HG03521 (cell line): ENCODE measurements at regions not wholly inside any gene's neighbourhood (a gene's known extent, or its start where the extent isn't known, plus 50 kb on each side); places are given as distances from the start of the nearest gene placed in this dataset.
"Not testable (repeated sequence)": the region's sequence is repeated elsewhere in the genome, so short reads cannot be mapped to it uniquely, and the experiment has no call there.

Experiments used
- ATAC-seq: cut with Tn5 transposase; IDR thresholded peaks from one replicate; pipeline ENCODE4 v1.9.1; 2021; ENCODE audit warnings: mild to moderate bottlenecking, moderate library complexity; ENCODE audit not compliant: unreplicated experiment

DNA sequence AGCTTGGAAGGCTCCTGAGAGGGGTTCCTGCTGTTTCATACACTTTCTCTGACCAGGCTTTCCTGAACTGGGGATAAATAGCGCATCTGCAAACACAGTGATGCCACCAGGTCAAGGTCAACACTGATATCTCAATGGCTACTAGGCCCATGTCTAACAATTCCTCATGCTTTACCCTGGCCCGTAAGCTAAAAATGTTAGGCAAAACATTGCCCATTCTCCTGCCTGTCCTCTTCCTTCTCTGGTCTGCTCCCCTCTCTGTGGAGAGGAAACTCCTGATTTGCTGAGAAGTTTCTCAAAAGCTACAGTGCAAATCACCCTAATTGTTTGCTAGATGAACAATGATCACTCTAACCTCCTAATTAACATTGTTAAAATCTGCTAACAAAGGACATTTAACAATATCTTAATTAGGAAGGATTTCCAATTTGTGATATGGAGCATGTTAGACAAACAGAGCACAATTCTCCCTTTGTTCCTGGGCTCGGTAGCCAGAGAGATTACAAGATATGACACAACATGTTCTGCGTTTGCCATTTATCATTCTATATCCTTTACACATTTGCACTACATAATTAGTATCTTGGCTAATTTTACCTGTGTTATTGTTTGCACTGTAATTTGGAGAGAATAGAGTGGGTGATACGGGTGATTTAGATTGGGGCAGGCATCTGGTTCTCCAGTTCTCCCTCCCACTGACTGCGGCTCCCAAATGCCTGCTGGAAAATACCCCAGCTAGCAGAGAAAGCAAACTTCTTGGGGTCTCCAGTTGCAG, 266.8 kb downstream of the CD83 start:
- no peak for ATAC-seq

DNA sequence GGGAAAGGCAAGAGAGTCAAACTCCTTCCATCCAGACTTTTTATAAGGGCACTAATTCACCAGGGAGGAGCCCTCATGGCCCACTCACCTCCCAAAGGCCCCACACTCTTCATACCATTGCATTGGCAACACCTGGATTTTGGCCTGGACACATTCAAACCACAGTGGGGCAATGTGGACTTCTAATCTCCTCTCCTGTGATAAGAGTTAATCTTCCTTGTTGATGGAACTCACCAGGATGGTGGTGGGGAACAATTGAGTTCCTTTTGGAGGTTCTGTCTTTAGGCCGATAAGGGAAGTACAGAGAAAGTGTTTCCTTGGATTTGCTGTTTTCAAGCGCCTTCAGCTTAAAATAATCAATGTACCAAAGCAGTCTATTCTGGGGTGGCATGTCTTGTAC, 268.7 kb downstream of the CD83 start:
- no peak for ATAC-seq

DNA sequence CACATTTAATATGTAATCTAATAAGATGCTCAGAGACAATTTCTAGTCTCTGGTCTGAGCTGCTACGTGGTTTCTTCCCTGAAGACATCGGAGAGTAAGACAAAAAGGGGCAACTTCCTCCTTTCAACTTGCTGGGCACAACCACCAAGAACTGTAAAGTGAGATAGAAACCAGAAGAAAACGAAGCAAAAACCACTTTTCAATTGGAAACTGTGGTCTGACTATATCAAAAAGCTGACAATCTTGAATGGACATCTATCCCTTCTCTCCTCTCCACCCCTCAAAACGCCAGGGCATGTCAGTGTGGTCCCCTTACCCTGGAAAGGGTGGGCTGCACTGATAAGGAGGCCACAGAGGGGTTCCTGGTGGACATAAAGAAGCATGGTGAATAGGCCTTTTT, 269.1 kb downstream of the CD83 start:
- ATAC-seq, result no peak

DNA sequence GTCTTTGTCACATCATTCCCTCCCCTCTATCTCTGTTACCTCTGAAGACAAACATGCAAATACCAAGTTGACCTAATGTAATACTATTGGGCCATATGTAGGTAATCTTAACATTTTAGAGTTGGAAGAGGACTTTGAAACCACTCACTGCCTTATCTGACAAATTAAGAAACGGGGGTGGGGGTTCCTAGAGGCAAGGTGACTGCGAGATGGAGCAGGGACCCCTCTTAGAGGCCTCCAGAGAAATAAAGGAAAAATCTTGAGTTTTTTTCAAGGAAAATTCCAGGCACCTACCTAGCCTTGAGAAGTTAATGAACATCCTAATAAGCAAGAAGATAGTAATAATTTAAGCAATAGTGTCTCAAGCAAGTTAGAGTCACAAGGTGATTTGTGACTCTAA, 270.8 kb downstream of the CD83 start:
- ATAC-seq, result no peak

DNA sequence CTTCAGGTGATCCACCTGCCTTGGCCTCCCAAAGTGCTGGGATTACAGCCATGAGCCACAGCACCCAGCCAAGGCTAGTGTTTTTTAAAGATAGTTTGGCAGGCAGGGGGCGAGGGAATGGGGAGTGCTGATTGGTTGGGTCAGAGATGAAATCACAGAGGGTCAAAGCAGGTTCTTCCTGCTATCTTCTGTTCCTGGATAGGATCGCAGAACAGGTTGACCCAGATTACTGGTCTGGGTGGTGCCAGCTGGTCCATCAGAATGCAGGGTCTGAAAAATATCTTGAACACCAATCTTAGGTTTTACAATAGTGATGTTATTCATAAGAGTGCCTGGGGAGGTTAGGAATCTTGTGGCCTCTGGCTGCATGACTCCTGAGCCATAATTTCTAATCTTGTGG, 272.2 kb downstream of the CD83 start:
- not testable (repeated sequence) for ATAC-seq

DNA sequence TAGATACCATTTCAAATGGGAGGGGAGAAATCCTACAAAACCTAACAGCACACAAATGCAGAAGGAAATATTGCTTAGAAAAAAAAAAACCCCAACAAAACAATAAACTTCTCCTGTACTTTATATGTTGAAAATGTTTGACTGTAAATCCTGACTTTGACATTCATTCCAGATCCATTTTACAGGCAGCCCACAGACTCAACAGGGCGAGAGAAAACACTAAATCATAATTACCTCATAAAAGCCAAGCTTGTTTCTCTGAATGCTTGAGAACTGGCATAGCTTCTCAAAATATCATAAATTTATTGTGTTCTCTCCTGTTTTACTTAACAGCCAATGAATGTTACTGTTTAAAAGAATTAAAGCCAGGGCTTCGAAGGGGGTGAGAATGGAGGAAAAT, 273.2 kb downstream of the CD83 start:
- no peak for ATAC-seq

DNA sequence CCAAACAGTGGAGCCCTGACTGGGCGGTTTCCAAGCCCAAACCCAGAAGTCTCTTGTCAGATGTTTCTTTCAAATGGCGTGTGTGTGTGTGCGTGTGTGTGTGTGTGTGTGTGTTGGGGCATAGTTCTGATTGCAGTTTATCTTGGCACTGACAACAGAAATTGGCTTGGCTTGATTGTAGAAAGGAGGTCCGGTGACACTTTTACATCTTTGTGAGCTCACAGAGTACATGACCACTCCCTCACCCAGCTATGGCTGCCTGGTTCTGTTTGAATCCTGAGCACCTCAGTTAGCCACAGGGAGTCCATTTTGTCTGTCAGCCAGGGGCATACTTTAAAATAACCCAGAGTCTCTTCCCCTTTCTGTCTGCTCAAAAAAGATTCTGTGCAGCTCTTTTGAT, 276.3 kb downstream of the CD83 start:
- ATAC-seq, result no peak

DNA sequence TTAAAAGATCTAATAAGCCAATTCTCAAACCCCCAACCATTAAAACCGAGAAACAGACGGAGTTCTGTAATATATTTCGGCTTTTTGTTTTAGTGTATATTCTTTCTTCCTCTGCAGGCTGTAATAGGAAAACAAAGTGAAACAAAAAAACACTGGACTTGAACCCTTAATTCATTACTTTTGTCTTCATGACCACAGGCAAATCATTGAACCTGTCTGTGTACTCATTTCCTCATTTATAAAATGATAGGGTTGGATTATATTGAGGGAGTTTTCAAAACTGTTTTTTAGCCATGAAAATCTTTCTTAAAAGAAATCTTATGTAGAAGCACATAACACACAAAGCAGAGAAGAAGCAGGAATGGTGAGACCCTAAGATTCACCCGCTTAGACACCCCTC, 278.8 kb downstream of the CD83 start:
- no peak for ATAC-seq

DNA sequence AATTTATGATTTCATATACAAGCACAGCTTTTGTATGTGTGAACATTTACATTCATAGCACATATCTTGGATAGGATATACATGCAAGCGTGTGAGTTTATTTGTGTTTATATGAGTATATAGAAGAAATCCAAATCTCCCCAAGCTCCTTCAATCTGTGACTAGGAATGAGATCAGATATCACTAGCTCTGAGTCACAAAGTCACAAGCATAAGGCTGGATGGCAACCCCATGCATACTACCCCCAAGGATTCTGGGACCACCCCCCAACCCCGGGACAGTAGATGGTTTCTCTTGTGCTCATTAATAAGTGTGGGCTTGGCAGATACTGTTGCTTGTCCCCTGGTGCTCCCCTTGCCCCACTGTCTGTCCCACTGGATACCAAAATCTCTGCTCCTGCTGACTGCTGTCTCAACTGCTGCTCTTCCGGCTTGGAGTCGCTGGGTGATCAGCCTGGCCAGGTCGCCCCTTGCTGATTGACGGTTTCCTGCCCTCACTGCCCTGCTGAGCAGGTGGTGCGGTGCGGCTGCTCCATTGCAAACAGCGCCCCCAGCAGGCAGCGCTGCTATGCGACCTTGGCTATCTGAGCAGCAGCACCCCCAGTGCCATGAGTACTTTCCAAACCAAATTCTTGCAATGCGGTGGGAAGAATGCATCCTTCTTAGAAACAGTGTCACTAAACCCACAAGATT, 279.4 kb downstream of the CD83 start:
- no peak for ATAC-seq

DNA sequence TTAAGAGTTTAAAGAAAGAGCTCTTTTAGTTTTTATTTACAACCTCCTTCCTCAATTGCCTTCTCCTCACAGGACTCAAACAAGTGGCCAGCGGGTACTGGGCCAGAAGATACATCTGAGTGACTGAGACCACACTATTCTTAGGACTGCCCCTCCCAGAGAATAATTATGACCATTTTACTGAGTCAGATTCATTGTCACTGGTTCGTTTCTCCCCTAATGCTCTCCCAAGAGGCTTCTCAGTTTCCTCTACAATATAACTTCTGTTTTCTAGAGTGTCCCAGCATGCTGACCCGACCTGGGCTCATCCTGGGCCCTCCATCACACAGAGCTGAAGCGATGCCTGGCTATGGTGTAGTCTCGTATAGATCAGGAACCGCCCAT, 279.9 kb downstream of the CD83 start:
- ATAC-seq, result no peak

DNA sequence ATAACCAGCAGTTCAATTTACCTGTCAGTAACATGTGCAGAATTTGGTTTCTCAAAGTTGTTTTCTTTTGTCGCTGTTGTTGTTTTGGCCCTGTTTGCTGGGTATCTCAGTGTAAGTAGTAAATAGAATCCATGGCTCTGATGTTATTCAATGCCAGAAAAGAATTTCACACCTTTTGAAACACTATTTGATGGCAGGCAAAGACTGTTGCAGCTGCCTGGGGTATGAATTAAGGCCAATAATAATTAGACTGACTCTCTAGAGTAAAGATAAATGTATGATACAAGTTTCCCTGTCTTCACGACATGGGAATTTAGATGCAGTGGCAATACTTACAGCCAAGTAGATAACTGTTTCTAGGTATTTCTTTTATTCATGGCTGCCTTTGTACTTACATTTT, 281.4 kb downstream of the CD83 start:
- ATAC-seq, result no peak

DNA sequence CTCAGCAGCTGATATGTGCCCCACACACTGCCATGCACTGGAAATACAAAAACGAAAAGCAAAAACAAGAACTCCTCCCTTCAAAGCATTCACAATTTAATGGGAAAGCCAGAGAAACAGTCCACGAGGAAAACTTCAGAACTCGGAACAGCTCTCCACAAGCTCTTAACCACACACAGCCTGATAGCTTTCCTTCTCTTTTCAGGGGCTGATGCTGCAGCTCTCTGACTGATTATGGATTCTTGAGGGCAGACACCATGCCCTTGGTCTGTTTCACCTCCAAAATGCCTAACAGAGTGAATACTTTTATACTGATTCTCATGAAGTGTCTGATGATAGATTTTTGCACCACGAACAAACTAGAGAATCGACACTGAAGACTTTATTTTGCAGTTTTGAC, 282.1 kb downstream of the CD83 start:
- ATAC-seq, result no peak

DNA sequence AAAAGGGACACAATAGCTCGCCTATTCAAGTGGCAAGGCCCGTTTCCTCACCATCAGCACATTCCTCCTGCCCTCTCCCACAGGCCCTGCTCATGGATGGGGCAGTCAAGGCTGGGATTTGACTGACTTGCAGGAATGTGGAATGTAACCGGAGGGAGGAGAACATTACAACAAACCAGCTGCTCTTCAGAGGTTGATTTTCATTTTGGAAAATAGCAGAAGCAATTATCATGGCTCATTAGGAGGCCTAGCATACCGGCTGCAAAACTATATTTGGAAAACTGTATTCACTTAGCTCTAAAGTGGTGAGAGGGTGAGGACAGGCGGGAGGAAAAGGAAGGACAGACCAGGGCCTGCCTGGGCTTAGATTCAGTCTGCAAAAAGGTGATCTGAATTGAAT, 283.7 kb downstream of the CD83 start:
- no peak for ATAC-seq

DNA sequence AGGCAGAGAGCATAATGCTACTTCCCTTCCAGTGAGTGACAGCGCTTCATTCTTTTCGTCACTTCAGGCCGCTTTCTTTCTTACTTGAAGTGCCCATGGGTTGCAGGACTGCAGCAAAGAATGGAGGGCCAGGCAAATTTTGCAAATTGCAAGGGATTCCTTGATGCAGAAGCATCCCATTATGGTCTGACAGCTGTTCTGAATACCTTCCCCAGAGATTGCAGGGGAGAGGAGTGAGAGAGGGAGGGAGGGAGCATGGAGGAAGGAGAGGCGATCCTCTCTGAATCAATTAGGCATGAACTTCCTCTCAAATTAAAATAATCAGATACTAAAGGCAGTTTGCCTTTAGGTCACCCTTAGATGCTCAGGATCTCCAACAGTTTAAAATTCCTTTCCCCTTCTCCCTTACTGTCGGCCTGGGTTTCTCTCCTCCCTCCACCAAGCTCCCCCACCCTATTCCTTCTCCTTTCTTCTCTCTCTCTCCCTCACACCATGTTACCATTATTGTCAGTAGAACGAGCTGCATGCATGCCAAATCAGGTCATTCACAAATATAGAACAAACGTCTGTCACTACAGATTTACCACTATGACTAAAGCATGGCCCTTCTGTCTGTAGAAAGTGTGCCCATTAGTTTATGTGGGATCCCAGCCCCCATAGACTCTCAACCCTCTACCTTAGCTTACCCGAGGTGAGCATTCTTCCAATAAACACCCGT, 289.2 kb downstream of the CD83 start:
- ATAC-seq, result no peak

DNA sequence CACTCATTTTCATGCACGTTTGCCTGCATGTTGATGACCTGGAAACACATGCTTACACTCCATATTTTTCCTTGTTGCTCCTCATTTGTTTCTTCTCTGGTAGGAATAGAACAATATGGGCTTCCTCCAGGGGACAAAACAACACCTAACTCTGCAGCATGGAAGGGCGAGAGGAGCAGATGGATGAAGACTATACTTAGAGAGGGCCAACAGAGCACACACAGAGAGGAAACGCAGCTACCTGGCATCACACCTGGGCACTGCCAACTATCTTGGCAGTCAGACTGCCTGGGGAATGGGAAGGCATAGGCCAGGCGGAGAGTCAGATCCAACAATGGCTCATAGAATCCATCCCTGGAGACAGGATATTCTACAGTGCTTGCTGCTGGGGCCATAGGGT, 290.9 kb downstream of the CD83 start:
- no peak for ATAC-seq

DNA sequence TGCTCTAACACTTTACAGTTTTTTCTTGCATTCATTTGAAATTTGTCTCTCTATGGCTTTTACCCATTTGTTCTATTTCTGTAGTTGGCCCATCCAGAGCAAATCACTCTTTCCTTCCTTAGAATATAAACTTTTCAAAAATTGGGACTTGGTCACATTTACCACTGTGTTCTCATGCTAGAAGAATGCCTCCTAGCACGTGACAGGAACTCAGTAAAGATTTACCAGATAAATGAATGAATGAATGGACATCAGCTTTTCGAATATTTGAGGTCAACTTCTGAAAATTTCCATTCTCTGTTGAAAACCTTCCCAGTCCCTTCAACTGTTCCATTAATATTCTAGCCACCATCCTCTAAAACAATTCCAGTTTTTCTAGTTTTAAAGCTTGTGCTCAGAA, 294.5 kb downstream of the CD83 start:
- ATAC-seq, result no peak

DNA sequence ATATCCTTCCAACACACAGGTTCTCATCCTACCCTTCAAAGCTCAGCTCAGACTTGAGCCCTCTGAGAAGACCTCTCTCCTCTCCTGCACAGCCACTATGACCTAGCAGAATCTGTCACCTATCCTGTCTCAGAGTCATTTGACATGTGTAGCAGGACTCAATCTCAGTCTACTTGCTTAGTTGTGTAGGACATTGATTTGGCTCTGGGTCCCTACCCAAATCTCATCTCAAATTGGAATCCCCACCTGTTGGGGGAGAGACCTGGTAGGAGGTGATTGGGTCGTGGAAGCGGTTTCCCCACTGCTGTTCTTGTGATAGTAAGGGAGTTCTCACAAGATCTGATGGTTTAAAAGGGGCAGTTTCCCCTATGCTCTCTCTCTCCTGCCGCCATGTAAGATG, 297.9 kb downstream of the CD83 start:
- no peak for ATAC-seq

DNA sequence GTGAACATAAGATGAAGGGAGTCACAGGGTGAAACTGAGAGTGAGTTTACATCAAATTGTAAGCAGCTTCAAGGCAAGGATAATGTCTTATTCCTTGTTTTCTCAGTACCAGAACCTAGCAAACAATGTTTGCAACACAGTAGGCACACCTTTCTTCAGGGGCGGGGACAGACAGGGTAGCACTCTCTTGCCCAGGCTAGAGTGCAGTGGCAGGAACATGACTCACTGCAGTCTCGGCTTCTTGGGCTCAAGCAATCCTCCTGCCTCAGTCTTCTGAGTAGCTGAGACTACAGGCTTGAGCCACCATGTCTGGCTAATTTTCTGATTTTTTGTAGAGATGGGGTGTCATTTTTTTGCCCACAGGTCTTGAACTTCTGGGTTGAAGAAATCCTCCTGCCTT, 299.8 kb downstream of the CD83 start:
- no peak for ATAC-seq

DNA sequence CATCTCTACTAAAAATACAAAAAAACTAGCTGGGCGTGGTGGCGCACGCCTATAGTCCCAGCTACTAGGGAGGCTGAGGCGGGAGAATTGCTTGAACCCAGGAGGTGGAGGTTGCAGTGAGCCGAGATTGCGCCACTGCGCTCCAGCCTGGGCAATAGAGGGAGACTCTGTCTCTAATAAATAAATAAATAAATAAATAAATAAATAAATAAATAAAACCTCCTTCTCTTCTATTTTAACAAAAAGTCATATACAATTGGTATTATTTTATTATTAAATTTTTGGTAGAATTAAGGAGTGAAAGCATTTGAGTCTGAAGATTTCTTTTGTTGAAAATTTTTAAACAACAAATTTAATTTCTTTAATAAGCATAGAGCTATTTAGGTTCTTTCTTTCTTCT, 301.7 kb downstream of the CD83 start:
- not testable (repeated sequence) for ATAC-seq

DNA sequence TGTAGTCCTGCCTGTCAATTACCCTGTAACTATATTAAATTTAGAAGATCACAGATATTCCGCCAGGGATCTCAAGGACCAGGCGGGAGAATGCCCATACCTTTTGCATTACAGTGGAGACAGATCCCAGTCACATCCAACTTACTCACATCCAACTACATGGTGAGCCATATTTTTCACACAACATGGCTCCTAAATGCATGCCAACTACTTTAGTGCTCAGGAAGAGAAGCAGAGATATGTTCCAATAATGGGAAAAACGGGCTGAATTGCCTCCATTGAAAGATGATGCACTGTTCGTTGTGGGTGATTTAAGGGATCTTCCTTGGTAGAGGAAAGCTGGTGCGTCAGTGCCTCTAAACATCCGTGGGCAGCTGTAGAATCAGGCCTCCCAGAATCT, 304.5 kb downstream of the CD83 start:
- no peak for ATAC-seq

DNA sequence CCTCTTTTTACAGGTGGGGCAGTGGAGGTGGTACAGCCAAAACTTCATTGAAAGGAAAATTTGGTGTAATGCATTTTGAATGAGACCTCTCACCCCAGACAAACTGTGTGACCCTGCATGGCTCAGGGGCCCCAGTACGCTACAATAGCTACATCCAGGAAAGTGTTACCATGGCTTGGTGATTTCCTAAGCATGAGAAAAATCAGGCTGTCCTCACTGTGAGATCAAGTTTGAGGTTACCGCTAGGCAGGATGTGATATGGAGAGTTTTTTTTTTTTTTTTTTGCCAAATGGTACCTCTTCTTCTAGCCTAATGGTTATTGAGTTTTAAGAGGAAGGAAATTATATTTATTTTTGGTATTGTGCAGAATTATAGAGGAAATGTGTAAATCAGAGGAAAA, 305.3 kb downstream of the CD83 start:
- ATAC-seq, result no peak

DNA sequence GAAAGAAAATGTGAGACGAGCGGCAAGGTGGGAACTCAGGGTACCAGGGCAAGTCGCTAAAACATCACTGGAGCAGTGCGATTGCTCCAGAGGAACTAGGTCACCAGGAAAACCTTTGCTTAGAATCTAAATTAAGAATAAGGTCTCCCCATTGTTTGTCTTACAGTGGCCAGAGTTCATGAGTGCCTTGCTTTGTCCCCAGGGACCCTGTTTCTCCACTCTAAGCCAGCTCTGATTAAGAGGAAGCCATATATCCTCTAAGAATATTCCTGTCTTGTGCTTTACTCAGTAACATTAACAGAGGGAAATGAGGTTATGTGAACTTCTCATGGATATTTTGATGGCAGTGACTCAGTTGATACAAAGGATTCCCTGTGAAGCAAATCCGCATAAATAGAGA, 305.8 kb downstream of the CD83 start:
- no peak for ATAC-seq
